A204.1 (cell line): ENCODE measurements at regions not wholly inside any gene's neighbourhood (a gene's known extent, or its start where the extent isn't known, plus 50 kb on each side); places are given as distances from the start of the nearest gene placed in this dataset.
"Not testable (repeated sequence)": the region's sequence is repeated elsewhere in the genome, so short reads cannot be mapped to it uniquely, and the experiment has no call there.

Source experiments
- FAIRE-seq: peaks from 2 replicates; lab custom pipeline; 2012; peaks lifted over from hg19 to GRCh38; lab: Jason Lieb, UNC

DNA sequence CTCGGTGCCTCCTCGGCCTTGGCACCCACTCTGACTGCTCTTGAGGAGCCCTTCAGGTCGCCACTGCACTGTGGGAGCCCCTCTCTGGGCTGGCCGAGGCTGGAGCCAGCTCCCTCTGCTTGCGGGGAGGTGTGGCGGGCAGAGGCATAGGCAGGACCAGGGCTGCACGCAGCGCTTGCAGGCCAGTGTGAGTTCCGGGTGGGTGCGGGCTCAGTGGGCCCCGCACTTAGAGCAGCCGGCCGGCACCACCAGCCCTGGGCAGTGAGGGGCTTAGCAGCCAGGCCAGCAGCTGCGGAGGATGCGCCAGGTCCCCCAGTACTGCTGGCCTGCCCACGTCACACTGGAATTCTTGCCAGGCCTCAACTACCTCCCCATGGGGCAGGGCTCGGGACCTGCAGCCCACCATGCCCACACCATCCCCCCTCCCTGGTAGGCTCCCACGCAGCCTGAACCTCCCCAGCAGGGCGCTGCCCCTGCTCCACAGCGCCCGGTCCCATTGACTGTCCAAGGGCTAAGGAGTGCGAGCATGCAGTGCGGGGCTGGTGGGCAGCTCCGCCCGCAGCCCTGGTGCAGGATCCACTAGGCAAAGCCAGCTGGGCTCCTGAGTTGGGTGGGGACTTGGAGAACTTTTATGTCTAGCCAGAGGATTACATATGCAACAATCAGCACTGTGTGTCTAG lies 602.9 kb upstream of the ST8SIA4 start:
- no peak for FAIRE-seq

DNA sequence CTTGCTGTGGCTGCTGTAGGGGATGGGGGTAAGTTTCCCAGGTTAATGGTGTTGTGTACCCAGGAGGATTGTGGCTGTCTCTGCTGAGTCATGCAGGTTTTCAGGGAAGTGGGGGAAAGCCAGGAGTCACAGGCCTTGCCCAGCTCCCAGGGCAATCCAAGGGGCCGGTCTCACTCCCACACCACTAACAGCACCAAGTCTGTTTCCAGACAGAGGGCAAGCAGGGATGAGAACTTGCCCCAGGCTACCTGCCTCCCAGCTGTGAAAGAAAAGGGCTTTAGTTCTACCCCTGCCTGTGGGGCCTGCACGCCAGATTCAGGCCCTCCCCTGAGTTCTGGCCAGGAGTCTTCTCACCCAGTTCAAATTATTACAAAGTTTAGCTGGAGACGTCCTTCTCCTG lies 579.8 kb upstream of the ST8SIA4 start:
- FAIRE-seq: no peak

DNA sequence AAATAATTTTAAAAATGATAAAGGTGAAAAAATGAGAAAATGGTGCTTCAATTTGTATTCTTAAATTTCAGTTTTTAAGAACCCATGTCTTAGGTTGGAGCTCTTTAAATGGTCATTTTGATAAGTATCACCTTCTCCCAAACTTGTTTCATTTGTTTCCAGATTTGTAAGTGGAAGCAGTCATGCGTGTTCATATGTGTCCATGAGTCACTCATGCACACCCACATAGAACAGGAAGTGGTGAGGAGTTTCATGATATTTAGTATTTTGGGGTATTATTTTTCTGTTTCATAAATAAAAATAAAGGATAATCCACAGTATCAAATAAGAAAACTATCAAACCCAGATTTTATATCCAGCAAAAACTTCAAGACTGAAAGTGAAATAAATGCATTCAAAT lies 570.4 kb upstream of the ST8SIA4 start:
- no peak for FAIRE-seq

DNA sequence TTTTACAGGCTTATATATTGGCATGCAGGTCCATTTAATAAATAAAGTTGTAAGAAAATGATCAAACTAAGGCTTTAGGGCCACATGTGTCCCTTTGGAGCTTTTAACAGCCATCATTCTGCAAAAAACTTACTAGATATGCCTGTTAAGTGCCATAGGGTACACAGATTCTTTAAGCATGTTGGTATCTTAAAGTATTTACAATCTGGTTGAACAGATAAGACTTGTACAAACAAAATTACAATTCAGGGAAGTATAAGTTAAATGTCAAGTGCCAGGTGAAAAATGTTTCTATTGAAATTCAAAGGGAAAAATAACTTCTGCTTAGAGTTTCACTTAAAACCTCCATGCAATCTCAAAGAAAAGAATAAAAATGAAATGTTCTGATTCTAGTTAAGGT lies 558.4 kb upstream of the ST8SIA4 start:
- FAIRE-seq: no peak

DNA sequence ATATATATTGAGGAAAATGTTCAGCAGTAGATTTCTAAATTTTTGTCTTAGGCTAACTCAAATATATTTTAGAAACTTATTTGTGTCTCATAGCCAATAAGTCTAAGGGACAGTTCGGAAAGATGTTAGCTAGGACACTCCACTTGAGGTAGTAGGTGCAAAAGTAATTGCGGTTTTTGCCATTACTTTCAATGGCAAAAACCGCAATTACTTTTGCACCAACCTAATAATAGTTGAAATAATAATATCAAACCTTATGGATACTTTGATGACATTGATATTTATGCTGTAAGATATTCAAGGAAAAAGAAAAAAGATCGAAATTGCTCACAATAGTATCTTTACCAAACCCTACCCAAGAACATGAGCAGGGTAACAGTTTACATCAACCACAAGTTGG lies 555.5 kb upstream of the ST8SIA4 start:
- no peak for FAIRE-seq

DNA sequence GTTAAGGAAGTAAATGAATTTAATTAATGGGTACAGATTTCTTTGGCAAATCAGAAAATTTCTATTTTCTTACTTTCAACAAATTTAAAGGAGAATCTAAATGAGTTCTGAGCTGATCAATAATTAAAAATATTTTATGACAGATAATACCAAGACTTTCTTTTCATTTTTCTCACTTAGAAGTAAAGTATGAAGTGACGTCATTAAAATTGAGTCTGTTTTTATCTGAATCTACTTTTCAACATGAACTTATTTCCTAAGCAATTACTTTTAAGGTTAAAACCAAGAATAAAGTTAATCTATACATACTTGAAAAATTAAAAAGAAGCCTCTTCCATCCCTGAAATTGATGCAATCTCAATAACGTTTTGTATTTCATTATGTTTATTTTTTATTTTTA lies 552.8 kb upstream of the ST8SIA4 start:
- no peak for FAIRE-seq

DNA sequence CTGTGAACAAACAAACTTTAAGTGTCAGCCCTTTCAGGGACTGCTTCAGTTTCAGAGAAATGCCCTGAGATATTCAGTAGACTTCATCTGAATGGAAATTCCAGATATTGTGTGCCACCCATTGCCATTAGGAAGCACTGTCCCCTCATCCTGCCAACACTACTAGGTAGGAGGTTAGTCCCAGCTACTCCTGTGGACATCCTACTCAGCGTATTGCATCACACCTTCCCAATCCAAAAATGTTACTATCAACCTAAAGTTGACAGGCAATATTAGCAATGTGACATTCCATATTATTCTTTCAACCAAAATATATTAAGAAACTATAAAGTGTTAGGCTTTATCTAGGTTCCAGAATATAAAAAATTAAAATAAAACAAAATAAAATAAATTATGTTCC lies 552.0 kb upstream of the ST8SIA4 start:
- FAIRE-seq: no peak

DNA sequence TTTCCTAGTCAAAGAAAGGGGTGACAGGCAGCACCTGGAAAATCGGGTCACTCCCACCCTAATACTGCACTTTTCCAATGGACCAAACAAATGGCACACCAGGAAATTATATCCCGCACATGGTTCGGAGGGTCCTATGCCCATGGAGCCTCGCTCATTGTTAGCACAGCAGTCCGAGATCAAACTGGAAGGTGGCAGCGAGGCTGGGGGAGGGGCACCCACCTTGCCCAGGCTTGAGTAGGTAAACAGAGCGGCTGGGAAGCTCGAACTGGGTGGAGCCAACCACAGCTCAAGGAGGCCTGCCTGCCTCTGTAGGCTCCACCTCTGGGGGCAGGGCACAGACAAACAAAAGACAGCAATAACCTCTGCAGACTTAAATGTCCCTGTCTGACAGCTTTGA lies 539.2 kb upstream of the ST8SIA4 start:
- FAIRE-seq: not testable (repeated sequence)

DNA sequence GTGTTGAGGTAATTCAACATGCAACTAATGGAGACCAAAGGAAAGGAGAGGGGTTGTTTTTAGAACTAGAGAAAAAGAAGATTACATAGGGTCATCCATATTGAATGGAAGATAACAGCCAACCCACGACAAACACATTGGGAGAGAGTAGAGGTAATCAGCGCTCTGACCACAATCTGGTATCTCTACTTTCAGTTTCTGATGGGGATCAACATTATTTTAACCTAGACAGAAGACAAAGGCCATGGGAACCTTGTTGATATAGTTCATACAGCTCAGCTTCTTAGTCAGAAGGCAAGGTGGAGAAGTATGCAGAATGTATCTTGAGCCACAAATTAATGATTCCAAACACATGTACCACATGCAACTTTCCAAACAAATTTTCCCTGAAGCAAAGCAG lies 537.1 kb upstream of the ST8SIA4 start:
- no peak for FAIRE-seq

DNA sequence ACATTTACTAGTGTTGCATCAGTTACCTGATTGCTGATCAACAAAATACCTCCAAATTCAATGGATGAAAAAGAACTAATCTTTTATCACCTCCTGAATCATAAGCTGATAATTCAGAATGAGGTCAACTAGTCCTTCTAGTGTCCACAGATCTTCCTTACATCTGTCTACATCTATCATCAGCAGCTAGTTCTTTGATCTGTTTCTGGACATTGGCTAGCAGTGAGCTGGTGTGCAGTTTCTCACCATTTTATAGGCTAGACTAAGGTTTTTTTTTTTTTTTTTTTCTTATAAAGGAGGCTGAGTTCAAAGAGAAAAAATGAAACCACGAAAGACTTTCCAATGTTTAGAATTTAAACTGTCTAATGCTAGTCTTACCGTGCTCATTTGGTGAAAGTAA lies 534.3 kb upstream of the ST8SIA4 start:
- FAIRE-seq: no peak

DNA sequence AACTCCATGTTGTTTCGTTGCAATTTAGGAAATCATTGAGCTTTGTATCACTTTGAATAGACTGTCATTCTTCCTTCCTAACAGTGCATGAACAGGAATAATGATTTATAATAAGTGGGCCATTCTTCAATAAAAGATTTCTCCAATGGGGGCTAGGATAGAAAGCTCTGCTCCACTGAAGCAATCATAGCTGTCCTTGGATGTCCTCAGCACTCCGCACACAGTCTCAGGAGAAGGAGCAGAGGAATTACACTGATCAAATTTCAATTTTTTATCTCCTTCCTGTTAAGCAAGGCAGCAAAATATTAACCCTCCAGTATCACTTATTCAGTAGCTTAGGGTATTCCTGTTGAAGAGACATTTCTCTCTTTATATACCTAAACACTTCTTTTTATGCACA lies 532.7 kb upstream of the ST8SIA4 start:
- no peak for FAIRE-seq

DNA sequence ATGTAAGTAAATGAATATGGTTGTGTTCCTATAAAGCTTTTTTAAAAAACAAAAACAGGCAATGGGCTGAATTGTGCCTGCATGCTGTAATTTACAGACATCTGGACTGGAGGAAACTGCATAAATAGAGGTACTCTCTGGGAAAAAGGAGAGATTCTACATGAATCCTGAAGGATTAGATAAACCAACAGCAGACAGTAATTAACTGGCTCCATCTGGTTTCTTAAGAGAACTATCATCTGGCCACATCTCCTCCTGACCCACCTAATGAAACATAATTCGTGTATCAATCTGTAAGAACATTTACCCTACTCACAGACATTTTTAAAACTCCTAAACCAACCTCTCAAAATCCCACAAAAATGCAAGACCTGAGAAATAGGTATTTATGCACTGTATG lies 528.1 kb upstream of the ST8SIA4 start:
- no peak for FAIRE-seq

DNA sequence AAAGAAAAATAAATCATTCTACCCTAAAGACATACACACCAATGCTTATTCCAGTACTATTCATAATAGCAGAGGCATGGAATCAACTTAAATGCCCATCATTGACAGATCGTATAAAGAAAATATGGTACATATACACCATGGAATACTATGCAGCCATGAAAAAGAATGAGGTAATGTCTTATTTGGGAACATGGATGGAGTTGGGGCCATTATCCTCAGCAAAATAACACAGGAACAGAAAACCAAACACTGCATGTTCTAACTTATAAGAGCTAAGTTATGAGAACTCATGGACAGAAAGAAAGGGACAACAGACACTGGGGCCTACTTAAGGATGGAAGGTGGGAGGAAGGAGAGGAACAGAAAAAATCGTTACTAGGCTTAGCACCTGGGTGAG lies 527.5 kb upstream of the ST8SIA4 start:
- FAIRE-seq: no peak

DNA sequence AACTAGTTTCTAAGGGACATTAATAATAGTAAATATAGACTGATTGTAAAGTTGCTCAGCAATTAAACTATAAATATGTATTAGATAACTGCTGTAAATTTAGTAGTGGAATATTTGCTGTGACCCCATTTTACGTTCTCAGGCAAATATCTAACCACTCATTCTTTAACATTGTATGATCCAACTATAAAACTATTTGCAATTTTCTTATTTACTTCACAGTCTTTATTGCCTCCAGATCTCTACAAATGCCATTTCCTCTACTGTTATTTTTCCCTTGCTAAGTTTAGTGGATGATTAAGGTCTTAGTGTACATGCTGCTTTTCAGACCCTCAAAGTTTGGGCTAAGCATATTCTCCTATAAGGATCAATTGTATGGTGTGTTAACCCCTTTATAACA lies 526.2 kb upstream of the ST8SIA4 start:
- FAIRE-seq: no peak

DNA sequence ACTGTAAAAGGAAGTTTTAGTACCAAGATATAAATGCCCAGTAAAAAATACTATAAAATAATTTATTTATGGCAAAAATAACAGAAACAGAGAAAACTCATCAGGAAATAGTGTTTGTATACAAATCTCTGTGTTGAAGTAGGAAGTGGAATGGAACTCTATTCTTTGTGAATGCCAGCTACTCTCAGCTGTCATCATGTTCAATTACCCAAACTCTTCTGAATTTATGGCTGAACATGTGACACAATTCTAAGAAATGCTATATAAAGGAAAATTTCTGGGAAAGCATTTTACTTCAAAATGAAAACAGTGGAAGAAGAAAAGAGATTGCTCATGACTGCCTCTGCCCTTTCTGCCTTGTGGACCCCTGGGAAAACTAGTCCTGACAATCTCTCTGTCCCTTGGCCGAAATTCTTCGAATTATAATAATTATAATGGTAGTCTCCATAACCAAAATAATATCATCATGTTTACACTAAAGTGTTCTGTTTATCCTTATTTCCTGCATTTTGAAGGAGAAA lies 522.3 kb upstream of the ST8SIA4 start:
- no peak for FAIRE-seq

DNA sequence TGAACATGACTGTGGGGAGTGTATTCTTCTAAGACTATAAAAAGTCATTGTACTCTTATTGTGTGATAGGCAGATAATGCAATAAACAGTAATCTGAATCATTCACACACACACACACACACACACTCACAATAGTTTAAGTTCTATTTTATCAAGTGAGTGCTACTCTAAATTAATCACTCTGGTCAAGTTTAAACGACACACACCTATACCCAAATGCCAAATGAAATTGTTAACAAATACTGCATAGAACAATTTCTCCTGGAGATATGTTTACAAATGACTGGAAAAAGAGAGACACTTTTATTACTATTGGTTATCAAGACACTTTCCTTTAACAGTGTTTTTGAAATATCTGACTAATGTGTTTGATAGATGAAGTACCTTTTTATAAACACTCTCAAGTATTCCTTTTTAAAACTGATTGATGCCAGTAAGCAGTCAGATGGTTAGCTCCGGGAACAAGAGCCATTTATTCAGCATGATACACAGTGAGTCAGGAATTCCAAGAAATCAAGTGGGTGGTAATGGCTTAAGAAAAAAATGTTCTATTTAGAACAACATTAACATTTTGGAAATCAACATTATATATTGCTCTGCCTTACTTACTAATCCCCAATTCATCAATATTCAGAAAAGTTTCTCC lies 521.6 kb upstream of the ST8SIA4 start:
- no peak for FAIRE-seq

DNA sequence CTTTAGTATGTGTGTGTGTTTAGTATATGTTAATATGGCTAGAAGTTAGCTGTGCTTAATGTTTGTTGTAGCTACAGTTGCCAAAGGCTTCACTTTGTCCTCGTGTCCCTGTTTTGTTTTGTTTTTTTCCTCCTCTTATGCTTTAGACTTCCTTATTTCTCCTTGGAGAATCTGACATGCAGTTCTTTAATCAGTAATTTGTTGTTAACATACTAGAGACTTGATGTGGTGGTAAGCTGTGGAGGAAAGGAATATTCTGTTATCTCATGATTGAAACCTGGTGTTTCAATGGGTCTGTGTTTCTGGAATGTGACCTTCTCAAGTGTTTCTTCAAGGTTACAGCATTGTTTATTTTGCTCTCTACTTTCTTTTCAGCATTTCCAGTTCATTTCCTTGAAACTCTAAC lies 515.6 kb upstream of the ST8SIA4 start:
- FAIRE-seq: no peak

DNA sequence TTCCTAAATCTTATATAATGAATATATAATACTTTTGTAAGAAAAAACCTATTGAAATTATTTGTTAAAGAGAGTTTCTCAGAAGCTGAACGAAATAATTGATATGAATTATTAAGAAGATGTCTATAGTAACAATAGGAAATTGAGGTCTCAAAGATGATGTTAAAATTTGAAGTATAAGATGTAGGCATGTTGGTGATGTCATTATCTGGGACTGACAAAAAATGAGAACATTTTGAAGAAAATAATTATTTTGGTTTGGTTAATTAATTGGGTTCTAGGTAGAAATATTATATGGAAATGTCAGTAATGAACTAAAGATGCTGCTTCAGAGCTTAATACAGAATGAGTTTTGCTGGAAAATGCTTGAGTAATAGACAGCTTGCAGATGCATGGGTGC lies 501.4 kb upstream of the ST8SIA4 start:
- peak; percentile 74 for FAIRE-seq

DNA sequence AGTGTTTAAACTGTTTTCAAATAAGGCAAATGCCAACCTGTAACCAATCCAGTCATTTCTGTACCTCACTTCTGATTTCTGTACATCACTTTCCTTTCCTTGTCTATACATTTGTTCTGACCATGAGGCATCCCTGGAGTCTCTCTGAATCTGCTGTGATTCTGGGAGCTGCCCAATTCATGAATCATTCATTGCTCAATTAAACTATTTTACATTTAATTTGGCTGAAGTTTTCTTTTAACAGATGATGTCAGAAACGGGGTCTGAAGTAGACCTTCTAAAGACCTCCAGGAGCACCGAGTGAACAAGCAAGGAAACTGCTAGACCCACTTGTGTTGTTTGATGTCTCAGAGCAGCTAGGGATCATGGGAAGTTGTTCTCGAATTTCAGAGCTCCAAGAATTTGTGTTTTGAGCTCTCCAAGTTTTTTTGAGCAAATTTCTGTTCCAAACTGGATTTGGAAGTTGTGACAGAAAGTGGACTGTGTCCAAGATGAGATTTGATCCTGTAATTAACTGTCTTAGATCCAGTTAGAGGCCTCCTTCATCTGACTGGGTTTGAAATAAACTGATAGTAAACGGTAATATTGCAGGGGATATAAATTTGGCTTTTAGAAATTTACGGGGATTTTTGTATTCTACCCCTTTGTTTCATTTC lies 490.8 kb upstream of the ST8SIA4 start:
- no peak for FAIRE-seq

DNA sequence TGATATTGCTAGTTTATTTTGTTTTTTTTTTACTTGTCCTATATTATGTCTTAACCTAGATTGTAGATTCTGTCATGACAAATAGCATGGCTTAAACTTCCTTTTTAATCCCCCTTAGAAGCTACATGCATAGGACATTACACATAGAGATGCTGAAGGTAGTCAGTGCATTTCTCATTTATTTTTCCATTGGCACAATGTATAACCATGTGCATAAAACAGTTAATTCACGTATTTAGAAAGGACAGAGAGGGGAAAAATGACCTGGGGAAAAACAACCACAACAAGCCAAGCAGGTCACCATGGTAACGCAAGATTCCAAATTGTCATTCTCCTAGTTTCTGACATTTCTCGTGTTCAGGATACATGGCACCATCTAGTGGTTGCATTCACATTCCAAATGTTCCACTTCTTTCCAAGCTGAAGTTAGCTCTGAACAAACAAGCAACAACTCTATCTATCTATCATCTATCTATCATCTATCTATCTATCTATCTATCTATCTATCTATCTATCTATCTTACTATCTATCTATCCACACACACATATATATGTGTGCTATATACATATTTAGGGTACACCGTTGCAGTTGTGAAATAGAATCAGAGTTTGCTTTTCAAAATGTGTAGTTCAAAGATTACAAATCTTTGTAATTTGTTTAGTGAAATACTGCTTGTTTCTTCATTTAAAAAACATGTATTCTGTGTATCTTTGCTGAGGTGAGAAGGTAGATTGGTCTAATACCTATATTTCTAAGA lies 487.2 kb upstream of the ST8SIA4 start:
- peak; percentile 86 for FAIRE-seq

DNA sequence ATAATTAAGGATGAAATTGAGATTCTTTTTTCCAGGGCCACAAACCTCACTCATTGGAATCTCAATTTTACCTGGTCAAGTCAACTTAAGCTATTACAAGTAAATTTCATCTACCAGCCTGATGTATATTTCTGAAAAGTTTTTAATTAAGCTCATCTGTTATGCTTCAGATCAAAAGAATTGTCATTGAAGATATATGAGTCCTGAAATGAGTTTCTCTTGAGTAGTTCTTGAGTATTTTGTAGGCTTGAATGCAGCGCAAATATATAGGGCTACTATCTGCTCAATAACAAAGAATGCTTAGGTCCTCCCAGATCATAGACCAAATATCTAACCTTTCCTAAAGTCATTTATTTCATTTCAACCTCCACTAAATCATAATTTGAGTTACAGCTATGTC lies 482.2 kb upstream of the ST8SIA4 start:
- no peak for FAIRE-seq

DNA sequence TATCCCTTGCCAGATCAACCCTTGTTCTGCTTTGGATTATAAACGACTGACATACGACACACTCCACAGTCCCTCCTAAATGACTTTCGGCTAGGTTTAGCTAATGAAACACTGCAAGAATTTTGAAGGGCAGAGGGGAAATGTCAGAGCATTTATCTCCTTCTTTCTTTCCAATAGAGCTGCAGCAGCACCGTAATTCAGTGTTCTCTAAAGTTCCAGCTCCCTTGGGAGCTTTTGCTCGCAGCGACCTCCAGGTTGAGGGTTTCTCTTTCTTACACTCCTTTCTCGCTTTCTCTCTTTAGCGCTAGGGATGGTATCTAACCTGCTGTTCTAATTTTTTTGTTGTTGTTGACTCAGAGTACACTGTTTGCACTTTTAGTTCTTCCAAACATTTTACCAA lies 467.1 kb upstream of the ST8SIA4 start:
- FAIRE-seq: no peak

DNA sequence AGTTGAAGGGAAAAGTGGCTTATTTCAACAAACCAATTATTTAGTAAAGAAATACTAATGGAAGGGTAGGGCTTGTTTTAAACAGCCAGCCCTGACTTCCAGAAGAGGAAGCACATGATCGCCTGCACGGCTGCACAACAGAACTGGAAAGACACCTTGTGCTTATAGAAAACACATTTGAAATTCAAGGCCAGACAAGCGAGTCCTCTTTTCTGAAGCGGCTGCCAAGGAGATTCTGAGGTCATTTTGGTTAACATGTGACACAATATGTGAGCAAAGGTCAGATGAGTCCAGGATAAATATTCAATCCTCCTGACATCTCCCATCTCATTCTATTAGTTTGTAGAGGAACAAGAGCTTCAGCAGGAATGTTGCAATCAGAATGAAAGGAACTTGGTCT lies 461.4 kb upstream of the ST8SIA4 start:
- no peak for FAIRE-seq
